ENCODE measurements at regions not wholly inside any gene's neighbourhood (a gene's known extent, or its start where the extent isn't known, plus 50 kb on each side); places are given as distances from the start of the nearest gene placed in this dataset.

GRCh38 chr20:63120808-63121090, 95.2 kb downstream of the YTHDF1 start:
- BruUV-seq (replicated peaks) = no TSS peak

GRCh38 chr20:63119963-63120807, 95.7 kb downstream of the YTHDF1 start:
- Histone ChIP-seq H3K36me3 (ENCODE audit: insufficient read depth, low read length) (no peaks in the 10 kb centered on the region), H3K4me2 (ENCODE audit: low read length) (no peak overlapping the region), H3K4me1 (ENCODE audit: insufficient read depth, low read length, poor library complexity, severe bottlenecking) (no peaks in the 10 kb centered on the region), H2AFZ (ENCODE audit: low read length) (no peak overlapping the region), H3K4me3 (ENCODE audit: low read depth, low read length, poor library complexity, severe bottlenecking) (no peak overlapping the region), H4K20me1 (ENCODE audit: insufficient read depth, low read length) (no peaks in the 10 kb centered on the region), H3K79me2 (ENCODE audit: insufficient read depth, low read depth, low read length) (no peaks in the 10 kb centered on the region), H3K27ac (ENCODE audit: low read depth, low read length, poor library complexity, severe bottlenecking) (no peak overlapping the region), H3K9me2 (ENCODE audit: insufficient read depth, low read length) (no peaks in the 10 kb centered on the region), H3K9me3 (ENCODE audit: low read length) (no peaks in the 10 kb centered on the region)
- intact Hi-C loops (cut with micrococcal nuclease; ENCODE audit: unreplicated experiment) = no loop called here
- BruUV-seq (replicated peaks) = no TSS peak
- CTCF ChIA-PET (ENCODE audit: unreplicated experiment) = no interaction called here
- no peak for DNase-seq (ENCODE audit: low spot score)
- POLR2A ChIA-PET = no interaction called here
- TF ChIP-seq, protein P1, sequence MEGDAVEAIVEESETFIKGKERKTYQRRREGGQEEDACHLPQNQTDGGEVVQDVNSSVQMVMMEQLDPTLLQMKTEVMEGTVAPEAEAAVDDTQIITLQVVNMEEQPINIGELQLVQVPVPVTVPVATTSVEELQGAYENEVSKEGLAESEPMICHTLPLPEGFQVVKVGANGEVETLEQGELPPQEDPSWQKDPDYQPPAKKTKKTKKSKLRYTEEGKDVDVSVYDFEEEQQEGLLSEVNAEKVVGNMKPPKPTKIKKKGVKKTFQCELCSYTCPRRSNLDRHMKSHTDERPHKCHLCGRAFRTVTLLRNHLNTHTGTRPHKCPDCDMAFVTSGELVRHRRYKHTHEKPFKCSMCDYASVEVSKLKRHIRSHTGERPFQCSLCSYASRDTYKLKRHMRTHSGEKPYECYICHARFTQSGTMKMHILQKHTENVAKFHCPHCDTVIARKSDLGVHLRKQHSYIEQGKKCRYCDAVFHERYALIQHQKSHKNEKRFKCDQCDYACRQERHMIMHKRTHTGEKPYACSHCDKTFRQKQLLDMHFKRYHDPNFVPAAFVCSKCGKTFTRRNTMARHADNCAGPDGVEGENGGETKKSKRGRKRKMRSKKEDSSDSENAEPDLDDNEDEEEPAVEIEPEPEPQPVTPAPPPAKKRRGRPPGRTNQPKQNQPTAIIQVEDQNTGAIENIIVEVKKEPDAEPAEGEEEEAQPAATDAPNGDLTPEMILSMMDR (conservative IDR thresholded peaks at IDR 0.05; ENCODE audit: low read length) = no peak
- TF ChIP-seq EZH2phosphoT487 (IDR thresholded peaks at IDR 0.05; ENCODE audit: borderline replicate concordance, low read depth, low read length) = no peak

More at GRCh38 chr20:63120808-63121090, 95.2 kb downstream of the YTHDF1 start:
- no peak overlapping the region for H3K4me2 ChIP-seq (ENCODE audit: low read length)
- intact Hi-C loops (cut with micrococcal nuclease; ENCODE audit: unreplicated experiment) = no loop called here
- H3K27ac ChIP-seq (ENCODE audit: low read depth, low read length, poor library complexity, severe bottlenecking) = no peak overlapping the region
- ChIA-PET POLR2A (no interaction called here), CTCF (ENCODE audit: unreplicated experiment) (no interaction called here)
- H3K4me1 ChIP-seq (ENCODE audit: insufficient read depth, low read length, poor library complexity, severe bottlenecking) = no peaks in the 10 kb centered on the region
- no peak for DNase-seq (ENCODE audit: low spot score)
- H3K4me3 ChIP-seq (ENCODE audit: low read depth, low read length, poor library complexity, severe bottlenecking) = no peak overlapping the region
- H2AFZ ChIP-seq (ENCODE audit: low read length) = no peak overlapping the region
- no peaks in the 10 kb centered on the region for H4K20me1 ChIP-seq (ENCODE audit: insufficient read depth, low read length)
- TF ChIP-seq, protein P1 (conservative IDR thresholded peaks at IDR 0.05; ENCODE audit: low read length) = no peak
- TF ChIP-seq EZH2phosphoT487 (IDR thresholded peaks at IDR 0.05; ENCODE audit: borderline replicate concordance, low read depth, low read length) = no peak
- no peaks in the 10 kb centered on the region for H3K79me2 ChIP-seq (ENCODE audit: insufficient read depth, low read depth, low read length)
- no peaks in the 10 kb centered on the region for H3K9me3 ChIP-seq (ENCODE audit: low read length)
- H3K36me3 ChIP-seq (ENCODE audit: insufficient read depth, low read length) = no peaks in the 10 kb centered on the region
- H3K9me2 ChIP-seq (ENCODE audit: insufficient read depth, low read length) = no peaks in the 10 kb centered on the region

DNA sequence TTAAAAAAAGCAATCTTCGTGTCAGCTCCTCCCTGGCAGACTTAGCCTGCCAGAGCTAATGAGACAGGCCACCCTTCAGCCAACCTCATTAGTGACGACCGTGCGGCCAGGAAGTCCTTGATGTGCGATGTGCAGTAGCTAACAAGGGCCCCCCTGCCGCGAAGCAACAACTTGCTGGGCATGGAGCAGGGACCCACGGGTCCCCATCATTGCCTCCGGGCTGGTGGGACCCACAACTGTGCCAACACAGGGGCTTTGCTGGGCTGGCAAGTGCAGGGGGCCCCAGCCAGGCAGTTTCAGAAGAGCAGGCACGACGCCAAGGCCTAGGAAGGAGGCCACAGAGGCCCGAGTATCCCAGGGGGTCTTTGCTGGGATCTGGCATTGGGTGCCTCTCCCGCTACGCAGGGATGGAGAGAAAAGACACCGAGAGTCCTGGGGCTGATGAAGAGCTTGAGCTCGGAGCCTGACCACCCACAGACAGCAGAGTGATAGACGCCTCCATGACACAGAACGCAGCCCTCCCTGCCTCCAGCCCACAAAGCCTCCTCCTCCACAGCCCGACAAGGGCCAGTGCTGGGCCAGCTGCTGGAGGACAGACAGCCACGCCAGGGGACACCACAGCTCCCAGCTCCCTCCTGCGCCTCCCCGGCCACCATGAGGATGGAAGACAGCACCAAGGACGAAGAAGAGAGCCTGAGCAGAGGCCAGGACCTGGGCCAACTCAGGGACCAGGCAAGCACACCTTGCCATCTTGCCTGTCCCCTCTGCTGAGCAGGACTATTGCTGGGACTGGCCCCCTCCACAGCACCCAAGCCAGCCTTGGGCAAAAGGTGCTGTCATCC, 96.6 kb downstream of the YTHDF1 start:
- no peak overlapping the region for H3K4me3 ChIP-seq (ENCODE audit: low read depth, low read length, poor library complexity, severe bottlenecking)
- H3K9me2 ChIP-seq (ENCODE audit: insufficient read depth, low read length) = no peaks in the 10 kb centered on the region
- POLR2A ChIA-PET = no interaction called here
- CTCF ChIA-PET (ENCODE audit: unreplicated experiment) = no interaction called here
- no peaks in the 10 kb centered on the region for H3K36me3 ChIP-seq (ENCODE audit: insufficient read depth, low read length)
- intact Hi-C loops (cut with micrococcal nuclease; ENCODE audit: unreplicated experiment) = no loop called here
- no peak for DNase-seq (ENCODE audit: low spot score)
- no TSS peak for BruUV-seq (replicated peaks)
- no peaks in the 10 kb centered on the region for H4K20me1 ChIP-seq (ENCODE audit: insufficient read depth, low read length)
- H3K79me2 ChIP-seq (ENCODE audit: insufficient read depth, low read depth, low read length) = no peaks in the 10 kb centered on the region
- H3K9me3 ChIP-seq (ENCODE audit: low read length) = no peaks in the 10 kb centered on the region
- H3K4me2 ChIP-seq (ENCODE audit: low read length) = no peak overlapping the region
- H2AFZ ChIP-seq (ENCODE audit: low read length) = no peak overlapping the region
- H3K27ac ChIP-seq (ENCODE audit: low read depth, low read length, poor library complexity, severe bottlenecking) = no peak overlapping the region
- no peak for TF ChIP-seq EZH2phosphoT487 (IDR thresholded peaks at IDR 0.05; ENCODE audit: borderline replicate concordance, low read depth, low read length)
- TF ChIP-seq, protein P1 (conservative IDR thresholded peaks at IDR 0.05; ENCODE audit: low read length) = no peak
- H3K4me1 ChIP-seq (ENCODE audit: insufficient read depth, low read length, poor library complexity, severe bottlenecking) = no peaks in the 10 kb centered on the region
